ENCODE measurements at regions not wholly inside any gene's neighbourhood (a gene's known extent, or its start where the extent isn't known, plus 50 kb on each side); places are given as distances from the start of the nearest gene placed in this dataset.

- no peak overlapping the region for H3K4me2 ChIP-seq
- no peak overlapping the region for H3K4me3 ChIP-seq (IDR thresholded peaks at IDR 0.05; ENCODE audit: insufficient read depth, low read depth, low read length)
- H3K79me2 ChIP-seq (ENCODE audit: insufficient read depth, low read depth) = no peaks in the 10 kb centered on the region
- H3K4me1 ChIP-seq (ENCODE audit: low read depth, poor library complexity, severe bottlenecking) = no peaks in the 10 kb centered on the region
- no peak overlapping the region for H3K9ac ChIP-seq
- H4K20me1 ChIP-seq (ENCODE audit: insufficient read depth) = no peaks in the 10 kb centered on the region
- no peak overlapping the region for H2AFZ ChIP-seq (ENCODE audit: low read depth)
- no peak for TF ChIP-seq CTCF (conservative IDR thresholded peaks at IDR 0.05; ENCODE audit: low read depth, low read length)
- no peaks in the 10 kb centered on the region for H3K27me3 ChIP-seq (ENCODE audit: insufficient read depth, low read depth)
- no peak overlapping the region for H3K27ac ChIP-seq
- no peaks in the 10 kb centered on the region for H3K36me3 ChIP-seq (ENCODE audit: insufficient read depth)
Observed at GRCh38 chr13:80137994-80138393, 202.9 kb downstream of the SPRY2 start.

- Histone ChIP-seq H3K4me2 (no peak overlapping the region), H3K27ac (no peak overlapping the region), H3K4me1 (ENCODE audit: low read depth, poor library complexity, severe bottlenecking) (no peaks in the 10 kb centered on the region), H2AFZ (ENCODE audit: low read depth) (no peak overlapping the region), H3K9ac (no peak overlapping the region), H3K27me3 (ENCODE audit: insufficient read depth, low read depth) (no peaks in the 10 kb centered on the region), H3K4me3 (IDR thresholded peaks at IDR 0.05; ENCODE audit: insufficient read depth, low read depth, low read length) (no peak overlapping the region), H3K36me3 (ENCODE audit: insufficient read depth) (no peaks in the 10 kb centered on the region), H4K20me1 (ENCODE audit: insufficient read depth) (no peaks in the 10 kb centered on the region), H3K79me2 (ENCODE audit: insufficient read depth, low read depth) (no peaks in the 10 kb centered on the region)
- TF ChIP-seq CTCF (conservative IDR thresholded peaks at IDR 0.05; ENCODE audit: low read depth, low read length) = no peak
Observed at GRCh38 chr13:80134346-80134745, 206.6 kb downstream of the SPRY2 start.

- no peak overlapping the region for H3K4me2 ChIP-seq
- no peaks in the 10 kb centered on the region for H4K20me1 ChIP-seq (ENCODE audit: insufficient read depth)
- no peaks in the 10 kb centered on the region for H3K79me2 ChIP-seq (ENCODE audit: insufficient read depth, low read depth)
- TF ChIP-seq CTCF (conservative IDR thresholded peaks at IDR 0.05; ENCODE audit: low read depth, low read length) = no peak
- no peak overlapping the region for H3K4me3 ChIP-seq (IDR thresholded peaks at IDR 0.05; ENCODE audit: insufficient read depth, low read depth, low read length)
- no peaks in the 10 kb centered on the region for H3K4me1 ChIP-seq (ENCODE audit: low read depth, poor library complexity, severe bottlenecking)
- no peak overlapping the region for H3K9ac ChIP-seq
- no peak overlapping the region for H3K27ac ChIP-seq
- H2AFZ ChIP-seq (ENCODE audit: low read depth) = no peak overlapping the region
- H3K27me3 ChIP-seq (ENCODE audit: insufficient read depth, low read depth) = no peaks in the 10 kb centered on the region
- H3K36me3 ChIP-seq (ENCODE audit: insufficient read depth) = no peaks in the 10 kb centered on the region
Observed at GRCh38 chr13:80133631-80134261, 207.2 kb downstream of the SPRY2 start.

- no peaks in the 10 kb centered on the region for H3K79me2 ChIP-seq (ENCODE audit: insufficient read depth, low read depth)
- no peaks in the 10 kb centered on the region for H4K20me1 ChIP-seq (ENCODE audit: insufficient read depth)
- H3K4me1 ChIP-seq (ENCODE audit: low read depth, poor library complexity, severe bottlenecking) = no peaks in the 10 kb centered on the region
- H3K27ac ChIP-seq = no peak overlapping the region
- no peak overlapping the region for H3K4me2 ChIP-seq
- no peak for TF ChIP-seq CTCF (conservative IDR thresholded peaks at IDR 0.05; ENCODE audit: low read depth, low read length)
- no peak overlapping the region for H3K4me3 ChIP-seq (IDR thresholded peaks at IDR 0.05; ENCODE audit: insufficient read depth, low read depth, low read length)
- no peak overlapping the region for H3K9ac ChIP-seq
- H3K27me3 ChIP-seq (ENCODE audit: insufficient read depth, low read depth) = no peaks in the 10 kb centered on the region
- H2AFZ ChIP-seq (ENCODE audit: low read depth) = no peak overlapping the region
- no peaks in the 10 kb centered on the region for H3K36me3 ChIP-seq (ENCODE audit: insufficient read depth)
Observed at GRCh38 chr13:80132741-80133601, 208.0 kb downstream of the SPRY2 start.
